ENCODE measurements at regions not wholly inside any gene's neighbourhood (a gene's known extent, or its start where the extent isn't known, plus 50 kb on each side); places are given as distances from the start of the nearest gene placed in this dataset.

- no peak for TF ChIP-seq CTCF (conservative IDR thresholded peaks at IDR 0.05; ENCODE audit: low read length)
- no peak for TF ChIP-seq EZH2phosphoT487 (IDR thresholded peaks at IDR 0.05; ENCODE audit: borderline replicate concordance, low read depth, low read length)
Measured at GRCh38 chr20:43285170-43285569, 95.5 kb upstream of the PTPRT start.
